GM19025 (cell line): ENCODE measurements at regions not wholly inside any gene's neighbourhood (a gene's known extent, or its start where the extent isn't known, plus 50 kb on each side); places are given as distances from the start of the nearest gene placed in this dataset.
"Not testable (repeated sequence)": the region's sequence is repeated elsewhere in the genome, so short reads cannot be mapped to it uniquely, and the experiment has no call there.

Source experiments
- ATAC-seq: cut with Tn5 transposase; IDR thresholded peaks from one replicate; pipeline ENCODE4 v1.9.1; 2021; ENCODE audit warnings: mild to moderate bottlenecking, low read depth, moderate library complexity; ENCODE audit not compliant: unreplicated experiment

GRCh38 chr5:19099195-19099594 is 888.8 kb downstream of the CDH18 start:
- no peak for ATAC-seq

- ATAC-seq, result no peak
These were observed 883.1 kb downstream of the CDH18 start for GRCh38 chr5:19104948-19105347.

GRCh38 chr5:19122923-19123322 is 865.1 kb downstream of the CDH18 start:
- ATAC-seq, result no peak

GRCh38 chr5:19125956-19126713 is 861.9 kb downstream of the CDH18 start:
- ATAC-seq, result no peak

- no peak for ATAC-seq
These were observed 847.7 kb downstream of the CDH18 start for GRCh38 chr5:19140276-19140675.

- not testable (repeated sequence) for ATAC-seq
These were observed 846.0 kb downstream of the CDH18 start for GRCh38 chr5:19141937-19142524.

- ATAC-seq, result not testable (repeated sequence)
These were observed 845.1 kb downstream of the CDH18 start for GRCh38 chr5:19142713-19143414.

GRCh38 chr5:19143935-19144334 is 844.1 kb downstream of the CDH18 start:
- ATAC-seq, result no peak

- ATAC-seq, result no peak
These were observed 818.6 kb downstream of the CDH18 start for GRCh38 chr5:19169426-19169825.

- ATAC-seq, result no peak
These were observed 815.0 kb downstream of the CDH18 start for GRCh38 chr5:19172926-19173470.

- no peak for ATAC-seq
These were observed 812.0 kb downstream of the CDH18 start for GRCh38 chr5:19175776-19176570.

GRCh38 chr5:19179571-19179970 is 808.4 kb downstream of the CDH18 start:
- ATAC-seq, result no peak

- no peak for ATAC-seq
These were observed 798.8 kb downstream of the CDH18 start for GRCh38 chr5:19189176-19189575.

GRCh38 chr5:19193631-19194030 is 794.4 kb downstream of the CDH18 start:
- no peak for ATAC-seq

- no peak for ATAC-seq
These were observed 791.4 kb downstream of the CDH18 start for GRCh38 chr5:19196631-19197030.

- no peak for ATAC-seq
These were observed 787.7 kb downstream of the CDH18 start for GRCh38 chr5:19200251-19200650.

- ATAC-seq, result no peak
These were observed 779.6 kb downstream of the CDH18 start for GRCh38 chr5:19208397-19208796.

- no peak for ATAC-seq
These were observed 777.1 kb downstream of the CDH18 start for GRCh38 chr5:19210886-19211285.

- ATAC-seq, result no peak
These were observed 758.7 kb downstream of the CDH18 start for GRCh38 chr5:19229179-19229835.

- ATAC-seq, result no peak
These were observed 754.4 kb downstream of the CDH18 start for GRCh38 chr5:19233573-19233972.
